HEK293 (cell line): ENCODE measurements at regions not wholly inside any gene's neighbourhood (a gene's known extent, or its start where the extent isn't known, plus 50 kb on each side); places are given as distances from the start of the nearest gene placed in this dataset.

Experiments
- CTCF ChIA-PET: fragments of 350-600 bp; formaldehyde crosslinking; extraction: SDS; loops from one replicate; lab custom pipeline; 2021; ENCODE audit warnings: antibody characterized with exemption; lab: Yijun Ruan, JAX
- POLR2A ChIA-PET: fragments of 300-600 bp; formaldehyde crosslinking; extraction: SDS; loops from one replicate; lab custom pipeline; 2020; ENCODE audit warnings: antibody characterized with exemption, inconsistent platforms; lab: Yijun Ruan, JAX
- H3K27ac ChIP-seq: fragments of 200-500 bp; sonication (Bioruptor generic); 2 replicates; pipeline ENCODE4 v1.5.1; 2014; ENCODE audit warnings: low read depth, low read length, control low read depth, inconsistent platforms; ENCODE audit errors: extremely low read depth
- H3K36me3 ChIP-seq, 2 experiments: fragments of 200-500 bp in 1 of 2; sonication (Bioruptor generic) in 1 of 2; 1 replicate in 1 of 2; 2 replicates in 1 of 2; pipeline ENCODE4 v1.5.1; 2014 to 2017; ENCODE audit warnings: inconsistent platforms in 2 of 2, low read length in 2 of 2; ENCODE audit not compliant: control insufficient read depth in 2 of 2, insufficient read depth in 1 of 2
- H3K4me1 ChIP-seq: fragments of 200-500 bp; sonication (Bioruptor generic); 2 replicates; pipeline ENCODE4 v1.5.1; 2014; ENCODE audit warnings: mild to moderate bottlenecking, low read length, inconsistent platforms; ENCODE audit not compliant: control insufficient read depth, insufficient read depth
- H3K4me3 ChIP-seq: 2 replicates; pipeline ENCODE4 v1.5.1; 2011; ENCODE audit warnings: low read depth, mild to moderate bottlenecking, control low read depth, low read length, moderate library complexity
- H3K9me3 ChIP-seq: fragments of 200-500 bp; sonication (Bioruptor generic); 2 replicates; pipeline ENCODE4 v1.5.1; 2014; ENCODE audit warnings: low read depth, low read length, inconsistent platforms; ENCODE audit not compliant: control insufficient read depth, insufficient read depth
- KLF1 ChIP-seq: fragments of 450-650 bp; formaldehyde crosslinking; IDR thresholded peaks from 2 replicates; pipeline ENCODE4 v1.5.1; 2016; ENCODE audit warnings: missing biosample characterization, missing genetic modification characterization
- KLF7 ChIP-seq: fragments of 450-650 bp; formaldehyde crosslinking; IDR thresholded peaks from 2 replicates; pipeline ENCODE4 v1.5.1; 2016; ENCODE audit warnings: missing biosample characterization, missing genetic modification characterization, borderline replicate concordance
- KLF9 ChIP-seq: fragments of 450-650 bp; formaldehyde crosslinking; IDR thresholded peaks from 2 replicates; pipeline ENCODE4 v1.5.1; 2016; ENCODE audit warnings: missing biosample characterization, missing genetic modification characterization, low read depth
- MYNN ChIP-seq: fragments of 450-650 bp; formaldehyde crosslinking; IDR thresholded peaks from 2 replicates; pipeline ENCODE4 v1.5.1; 2016; ENCODE audit warnings: missing biosample characterization, missing genetic modification characterization, borderline replicate concordance
- OSR2 ChIP-seq: fragments of 450-650 bp; formaldehyde crosslinking; IDR thresholded peaks from 2 replicates; pipeline ENCODE4 v1.5.1; 2016; ENCODE audit warnings: missing biosample characterization, missing genetic modification characterization
- PATZ1 ChIP-seq: fragments of 450-650 bp; formaldehyde crosslinking; IDR thresholded peaks from 2 replicates; pipeline ENCODE4 v1.5.1; 2016; ENCODE audit warnings: missing biosample characterization, missing genetic modification characterization
- SP2 ChIP-seq: fragments of 450-650 bp; formaldehyde crosslinking; IDR thresholded peaks from 2 replicates; pipeline ENCODE4 v1.5.1; 2016; ENCODE audit warnings: missing biosample characterization, missing genetic modification characterization
- ZBTB8A ChIP-seq: fragments of 450-650 bp; formaldehyde crosslinking; IDR thresholded peaks from 2 replicates; pipeline ENCODE4 v1.5.1; 2016; ENCODE audit warnings: missing biosample characterization, missing genetic modification characterization
- ZFP37 ChIP-seq: fragments of 450-650 bp; formaldehyde crosslinking; IDR thresholded peaks from 2 replicates; pipeline ENCODE4 v1.5.1; 2016; ENCODE audit warnings: missing biosample characterization, missing genetic modification characterization
- ZNF148 ChIP-seq: fragments of 450-650 bp; formaldehyde crosslinking; IDR thresholded peaks from 2 replicates; pipeline ENCODE4 v1.5.0; 2017; ENCODE audit warnings: missing biosample characterization, missing genetic modification characterization, borderline replicate concordance
- ZNF175 ChIP-seq: fragments of 450-650 bp; formaldehyde crosslinking; IDR thresholded peaks from 2 replicates; pipeline ENCODE4 v1.5.1; 2016; ENCODE audit warnings: missing biosample characterization, missing genetic modification characterization
- ZNF274 ChIP-seq, 2 experiments: fragments of 200-500 bp in 1 of 2; fragments of 450-650 bp in 1 of 2; sonication (Bioruptor generic) in 1 of 2; formaldehyde crosslinking in 1 of 2; IDR thresholded peaks; 2 replicates each; pipeline versions ENCODE4 v1.5.1 to v1.6.1; 2014 to 2016; ENCODE audit warnings: borderline replicate concordance in 1 of 2, inconsistent platforms in 1 of 2, low read length in 1 of 2, missing biosample characterization in 1 of 2, missing genetic modification characterization in 1 of 2
- ZNF280C ChIP-seq: fragments of 450-650 bp; formaldehyde crosslinking; IDR thresholded peaks from 2 replicates; pipeline ENCODE4 v1.5.1; 2016; ENCODE audit warnings: missing biosample characterization, missing genetic modification characterization
- ZNF416 ChIP-seq: fragments of 450-650 bp; formaldehyde crosslinking; IDR thresholded peaks from 2 replicates; pipeline ENCODE4 v1.5.1; 2016; ENCODE audit warnings: missing biosample characterization, missing genetic modification characterization
- ZNF449 ChIP-seq: fragments of 450-650 bp; formaldehyde crosslinking; IDR thresholded peaks from 2 replicates; pipeline ENCODE4 v1.5.1; 2017; ENCODE audit warnings: missing biosample characterization, mild to moderate bottlenecking, missing genetic modification characterization, moderate library complexity
- ZNF513 ChIP-seq: fragments of 450-650 bp; IDR thresholded peaks from 2 replicates; pipeline ENCODE4 v1.5.1; 2018; ENCODE audit warnings: missing biosample characterization, missing genetic modification characterization
- ZNF555 ChIP-seq: fragments of 450-650 bp; formaldehyde crosslinking; conservative IDR thresholded peaks from 2 replicates; pipeline ENCODE4 v1.5.1; 2017; ENCODE audit warnings: missing biosample characterization, mild to moderate bottlenecking, missing genetic modification characterization, inconsistent platforms
- ZNF596 ChIP-seq: fragments of 450-650 bp; IDR thresholded peaks from 2 replicates; pipeline ENCODE4 v1.5.0; 2018; ENCODE audit warnings: missing biosample characterization, mild to moderate bottlenecking, missing genetic modification characterization, moderate library complexity
- ZNF645 ChIP-seq: fragments of 450-650 bp; formaldehyde crosslinking; IDR thresholded peaks from 2 replicates; pipeline ENCODE4; 2016; ENCODE audit warnings: missing biosample characterization, missing genetic modification characterization
- ZNF768 ChIP-seq: fragments of 450-650 bp; formaldehyde crosslinking; IDR thresholded peaks from 2 replicates; pipeline ENCODE4 v1.5.1; 2018; ENCODE audit warnings: missing biosample characterization, mild to moderate bottlenecking, missing genetic modification characterization
- ZXDB ChIP-seq: fragments of 450-650 bp; formaldehyde crosslinking; IDR thresholded peaks from 2 replicates; pipeline ENCODE4 v1.5.1; 2016; ENCODE audit warnings: missing biosample characterization, missing genetic modification characterization

- H3K27ac ChIP-seq: no peak overlapping the region
- H3K36me3 ChIP-seq: no peaks in the 10 kb centered on the region
- H3K9me3 ChIP-seq: no peaks in the 10 kb centered on the region
- H3K4me3 ChIP-seq: no peak overlapping the region
- ChIA-PET POLR2A (no interaction called here), CTCF (interaction anchor here (0.7 kb wide), 3 partner anchors 123 to 386 kb away, joined by 3 read pairs; no protein-coding TSS in a partner anchor)
- no peaks in the 10 kb centered on the region for H3K4me1 ChIP-seq
- TF ChIP-seq KLF9 (tag by site-specific recombination) (no peak), OSR2 (tag by site-specific recombination) (no peak), MYNN (tag by site-specific recombination) (no peak), ZNF175 (no peak), KLF1 (tag by site-specific recombination) (no peak), SP2 (no peak), ZNF645 (tag by site-specific recombination) (no peak), ZFP37 (tag by site-specific recombination) (no peak)
Observed at GRCh38 chr5:146948666-146949065, 70.1 kb upstream of the PPP2R2B start.

GRCh38 chr5:146952168-146952567 lies 73.6 kb upstream of the PPP2R2B start:
- no peak overlapping the region for H3K4me3 ChIP-seq
- CTCF ChIA-PET: interaction anchor here (1.0 to 1.1 kb wide), 2 partner anchors 12 to 420 kb away, joined by 3 read pairs; no protein-coding TSS in a partner anchor
- no peaks in the 10 kb centered on the region for H3K9me3 ChIP-seq
- no peaks in the 10 kb centered on the region for H3K4me1 ChIP-seq
- POLR2A ChIA-PET: no interaction called here
- H3K27ac ChIP-seq: no peak overlapping the region
- no peaks in the 10 kb centered on the region for H3K36me3 ChIP-seq
- no peak for TF ChIP-seq ZNF513
- no peak for TF ChIP-seq ZNF768 (tag by site-specific recombination)
- no peak for TF ChIP-seq ZNF280C (tag by site-specific recombination)
- TF ChIP-seq ZNF416 (tag by site-specific recombination): no peak
- TF ChIP-seq ZNF596 (tag by site-specific recombination): no peak
- TF ChIP-seq KLF7 (tag by site-specific recombination): no peak
- no peak for TF ChIP-seq ZNF148 (tag by site-specific recombination)
- TF ChIP-seq ZBTB8A (tag by site-specific recombination): no peak
- TF ChIP-seq ZNF555 (tag by site-specific recombination): no peak
- TF ChIP-seq PATZ1 (tag by site-specific recombination): no peak
- TF ChIP-seq ZNF449 (tag by site-specific recombination): no peak
- TF ChIP-seq ZXDB (tag by site-specific recombination): no peak
- no peak for TF ChIP-seq ZNF274 (IDR thresholded peaks at IDR 0.05; ENCODE audit: low read length)
- TF ChIP-seq ZNF274 (tag by site-specific recombination; IDR thresholded peaks at IDR 0.05; ENCODE audit: borderline replicate concordance): no peak
